GM23338 (cell line): ENCODE measurements at regions not wholly inside any gene's neighbourhood (a gene's known extent, or its start where the extent isn't known, plus 50 kb on each side); places are given as distances from the start of the nearest gene placed in this dataset.

Experiments used
- ATAC-seq: fragments of 200-7000 bp; cut with Tn5 transposase; 3 replicates; pipeline ENCODE4 v1.9.1; 2020
- DNase-seq: peaks from one replicate; pipeline ENCODE4 v3.0.0-alpha.2; 2015; ENCODE audit warnings: low spot score
- H2AFZ ChIP-seq: fragments of 200-600 bp; sonication (generic); 2 replicates; pipeline ENCODE4 v1.8.0; 2016; ENCODE audit warnings: antibody characterized with exemption, mild to moderate bottlenecking, moderate library complexity
- H3F3A ChIP-seq: fragments of 200-600 bp; sonication (generic); replicated peaks from 2 replicates; pipeline ENCODE4 v1.8.0; 2017; ENCODE audit warnings: antibody characterized with exemption, mixed run types, low read depth
- H3K27ac ChIP-seq: fragments of 200-600 bp; sonication (generic); 2 replicates; pipeline ENCODE4 v1.6.1; 2016; ENCODE audit warnings: low read depth
- H3K27me3 ChIP-seq: fragments of 200-600 bp; sonication (generic); 2 replicates; pipeline ENCODE4 v1.8.0; 2016; ENCODE audit warnings: mild to moderate bottlenecking, mixed run types, moderate library complexity; ENCODE audit not compliant: insufficient read depth
- H3K36me3 ChIP-seq: fragments of 200-600 bp; sonication (generic); 2 replicates; pipeline ENCODE4 v1.8.0; 2016; ENCODE audit warnings: mild to moderate bottlenecking; ENCODE audit not compliant: insufficient read depth
- H3K4me1 ChIP-seq: fragments of 200-600 bp; sonication (generic); 2 replicates; pipeline ENCODE4 v1.8.0; 2016; ENCODE audit warnings: mild to moderate bottlenecking, moderate library complexity; ENCODE audit not compliant: insufficient read depth
- H3K4me2 ChIP-seq: fragments of 200-600 bp; sonication (generic); 2 replicates; pipeline ENCODE4 v1.7.1; 2017; ENCODE audit warnings: mixed run types
- H3K4me3 ChIP-seq: fragments of 200-600 bp; sonication (generic); 2 replicates; pipeline ENCODE4 v1.6.1; 2016; ENCODE audit warnings: mixed run types
- H3K79me2 ChIP-seq: fragments of 200-600 bp; sonication (generic); replicated peaks from 2 replicates; pipeline ENCODE4 v1.8.0; 2017; ENCODE audit warnings: mild to moderate bottlenecking; ENCODE audit not compliant: insufficient read depth
- H3K9me2 ChIP-seq: fragments of 200-600 bp; sonication (generic); 2 replicates; pipeline ENCODE4 v1.8.0; 2017; ENCODE audit not compliant: insufficient read depth
- H4K20me1 ChIP-seq: fragments of 200-600 bp; sonication (generic); replicated peaks from 2 replicates; pipeline ENCODE4 v1.8.0; 2017; ENCODE audit warnings: mild to moderate bottlenecking; ENCODE audit not compliant: insufficient read depth
- H3K27ac Mint-ChIP-seq: 2 replicates; pipeline ENCODE4 v1.8.0; 2020; ENCODE audit warnings: inconsistent platforms, mild to moderate bottlenecking, moderate library complexity, mixed read lengths
- H3K27me3 Mint-ChIP-seq: 3 replicates; pipeline ENCODE4 v1.8.0; 2022; ENCODE audit warnings: low read depth, mild to moderate bottlenecking, moderate library complexity, mixed read lengths, inconsistent platforms; ENCODE audit not compliant: insufficient read depth, poor library complexity
- H3K36me3 Mint-ChIP-seq: 3 replicates; pipeline ENCODE4 v1.8.0; 2021; ENCODE audit warnings: low read depth, mild to moderate bottlenecking, inconsistent platforms, moderate library complexity, mixed read lengths
- H3K4me1 Mint-ChIP-seq: 3 replicates; pipeline ENCODE4 v1.8.0; 2020; ENCODE audit warnings: mild to moderate bottlenecking, inconsistent platforms, mixed read lengths
- H3K4me3 Mint-ChIP-seq: 3 replicates; pipeline ENCODE4 v1.8.0; 2021; ENCODE audit warnings: moderate library complexity, mild to moderate bottlenecking, inconsistent platforms, mixed read lengths
- H3K9me3 Mint-ChIP-seq: 3 replicates; pipeline ENCODE4 v1.8.0; 2020; ENCODE audit warnings: moderate library complexity, mild to moderate bottlenecking, inconsistent platforms, mixed read lengths
- CREB1 ChIP-seq: fragments of 250-450 bp; sonication (Bioruptor Pico); IDR thresholded peaks from 2 replicates; pipeline ENCODE4 v1.5.0; 2020; ENCODE audit warnings: low read depth, mild to moderate bottlenecking, moderate library complexity
- CTCF ChIP-seq, 2 experiments: fragments of 200-600 bp in 1 of 2; sonication (generic) in 1 of 2; conservative IDR thresholded peaks; 2 replicates each; pipeline versions ENCODE4 v1.5.1 to v1.6.1; 2016 to 2017; ENCODE audit warnings: antibody characterized with exemption in 2 of 2, low read depth in 2 of 2, mild to moderate bottlenecking in 2 of 2, moderate library complexity in 1 of 2
- ETS1 ChIP-seq: IDR thresholded peaks from 2 replicates; pipeline ENCODE4 v1.6.1; 2016; ENCODE audit warnings: antibody characterized with exemption
- EZH2 ChIP-seq: fragments of 200-600 bp; sonication (generic); IDR thresholded peaks from one replicate; pipeline ENCODE4 v1.8.0; 2017; ENCODE audit warnings: antibody characterized with exemption, mild to moderate bottlenecking, low read depth; ENCODE audit not compliant: unreplicated experiment
- JUNB ChIP-seq: IDR thresholded peaks from one replicate; pipeline ENCODE4 v1.6.1; 2016; ENCODE audit warnings: antibody characterized with exemption; ENCODE audit not compliant: unreplicated experiment
- NANOG ChIP-seq: IDR thresholded peaks from 2 replicates; pipeline ENCODE4 v1.6.1; 2016; ENCODE audit warnings: antibody characterized with exemption, borderline replicate concordance
- POLR2AphosphoS5 ChIP-seq: IDR thresholded peaks from 2 replicates; pipeline ENCODE4 v1.6.1; 2016; ENCODE audit warnings: antibody characterized with exemption, low read depth
- REST ChIP-seq: IDR thresholded peaks from one replicate; pipeline ENCODE4 v1.6.1; 2018; ENCODE audit warnings: antibody characterized with exemption; ENCODE audit not compliant: unreplicated experiment
- STAT1 ChIP-seq: IDR thresholded peaks from one replicate; pipeline ENCODE4 v1.6.1; 2016; ENCODE audit warnings: antibody characterized with exemption; ENCODE audit not compliant: unreplicated experiment
- ZNF331 ChIP-seq: fragments of 250-450 bp; sonication (Bioruptor Pico); IDR thresholded peaks from 2 replicates; pipeline ENCODE4 v1.5.0; 2020; ENCODE audit warnings: low read depth, mild to moderate bottlenecking, moderate library complexity
- ZNF462 ChIP-seq: fragments of 250-450 bp; sonication (Bioruptor Pico); IDR thresholded peaks from 2 replicates; pipeline ENCODE4 v1.5.0; 2020; ENCODE audit warnings: mild to moderate bottlenecking, moderate library complexity

GRCh38 chr2:219784178-219784577, 156.7 kb downstream of the SLC4A3 start:
- TF ChIP-seq CREB1 (CRISPR knock-in tag) (no peak), STAT1 (no peak), POLR2AphosphoS5 (no peak), REST (no peak), ETS1 (no peak), NANOG (no peak), CTCF (conservative IDR thresholded peaks at IDR 0.05; ENCODE audit: low read depth in 2 of 2) (no peak), ZNF462 (CRISPR knock-in tag) (no peak), ZNF331 (CRISPR knock-in tag) (no peak), EZH2 (no peak), JUNB (no peak)
- Mint-ChIP-seq H3K27me3 (no peaks in the 10 kb centered on the region), H3K27ac (no peak overlapping the region), H3K4me1 (no peaks in the 10 kb centered on the region), H3K9me3 (no peaks in the 10 kb centered on the region), H3K36me3 (no peaks in the 10 kb centered on the region), H3K4me3 (no peak overlapping the region)
- no peak for ATAC-seq
- Histone ChIP-seq H3K79me2 (no peaks in the 10 kb centered on the region), H3K4me2 (no peak overlapping the region), H4K20me1 (no peaks in the 10 kb centered on the region), H3F3A (no peaks in the 10 kb centered on the region), H3K27me3 (no peaks in the 10 kb centered on the region), H3K36me3 (no peaks in the 10 kb centered on the region), H3K9me2 (0 out of 2 replicates have a peak, but pooled peaks cover 8% of the 10 kb centered on the region), H3K27ac (no peak overlapping the region), H2AFZ (no peak overlapping the region), H3K4me1 (no peaks in the 10 kb centered on the region), H3K4me3 (no peak overlapping the region)
- no peak for DNase-seq
